K562 (cell line): ENCODE measurements at regions not wholly inside any gene's neighbourhood (a gene's known extent, or its start where the extent isn't known, plus 50 kb on each side); places are given as distances from the start of the nearest gene placed in this dataset.

Experiments used
- ATAC-seq: fragments of 200-7000 bp; cut with Tn5 transposase; 3 replicates; pipeline ENCODE4 v1.9.1; 2020; ENCODE audit warnings: moderate library complexity
- BruUV-seq: library from RNA; stranded (reverse); fragments of 400-500 nt; replicated peaks from 2 replicates; lab custom pipeline; 2021; lab: Mats Ljungman, UMichigan
- CTCF ChIA-PET: fragments of 300-600 bp; formaldehyde crosslinking; extraction: SDS; loops from one replicate; lab custom pipeline; 2021; ENCODE audit warnings: low intra/inter-chr PET ratio; lab: Yijun Ruan, JAX
- POLR2A ChIA-PET: fragments of 300-600, 350-650 bp; sonication (Branson Sonifier 250); formaldehyde crosslinking; extraction: SDS; loops from one replicate; lab custom pipeline; 2021; ENCODE audit warnings: antibody characterized with exemption, inconsistent platforms; lab: Yijun Ruan, JAX
- DNase-seq, 4 experiments: peaks; one replicate each; pipeline versions ENCODE4 v3.0.0 to v3.0.0-alpha.2; 2011 to 2018; ENCODE audit warnings: low spot score in 3 of 4, mixed read lengths in 3 of 4; ENCODE audit errors: extremely low read depth in 1 of 4
- FAIRE-seq: peaks from 2 replicates; lab custom pipeline; 2011; peaks lifted over from hg19 to GRCh38; lab: Jason Lieb, UNC
- H2AFZ ChIP-seq: 2 replicates; pipeline ENCODE4 v1.6.0; 2011; ENCODE audit warnings: low read depth, low read length, control low read depth, inconsistent platforms
- H3K27ac ChIP-seq: fragments of 200-600 bp; 3 replicates; pipeline ENCODE4 v1.8.0; 2011; ENCODE audit warnings: low read depth, mild to moderate bottlenecking, control low read depth, inconsistent platforms, low read length, moderate library complexity, mixed read lengths; ENCODE audit errors: extremely low read depth
- H3K27me3 ChIP-seq, 2 experiments: fragments of 300-600 bp in 1 of 2; 2 replicates in 1 of 2; 3 replicates in 1 of 2; pipeline versions ENCODE4 v1.6.0 to v1.8.0; 2011; ENCODE audit warnings: inconsistent platforms in 2 of 2, low read length in 2 of 2, mild to moderate bottlenecking in 1 of 2, mixed read lengths in 1 of 2, moderate library complexity in 1 of 2; ENCODE audit not compliant: control insufficient read depth in 2 of 2, insufficient read depth in 2 of 2
- H3K36me3 ChIP-seq: fragments of 300-600 bp; 3 replicates; pipeline ENCODE4 v1.8.0; 2011; ENCODE audit warnings: mild to moderate bottlenecking, low read length, inconsistent platforms; ENCODE audit not compliant: control insufficient read depth, insufficient read depth
- H3K4me1 ChIP-seq, 2 experiments: fragments of 200-600 bp in 1 of 2; replicated peaks in 1 of 2; 2 replicates in 1 of 2; 3 replicates in 1 of 2; pipeline versions ENCODE4 v1.5.1 to v1.8.0; 2011; ENCODE audit warnings: inconsistent platforms in 2 of 2, low read length in 2 of 2, mild to moderate bottlenecking in 1 of 2, mixed read lengths in 1 of 2, moderate library complexity in 1 of 2; ENCODE audit not compliant: control insufficient read depth in 2 of 2, insufficient read depth in 2 of 2
- H3K4me2 ChIP-seq: 2 replicates; pipeline ENCODE4 v1.6.1; 2011; ENCODE audit warnings: low read length, control low read depth, inconsistent platforms, mixed read lengths; ENCODE audit not compliant: insufficient read depth
- H3K4me3 ChIP-seq: fragments of 200-600 bp; sonication (generic), shearing (Covaris generic); 2 replicates; pipeline ENCODE4 v1.5.1; 2016; ENCODE audit warnings: control low read depth, inconsistent platforms
- H3K79me2 ChIP-seq: fragments of 200-600 bp; 3 replicates; pipeline ENCODE4 v1.8.0; 2011; ENCODE audit warnings: low read length, inconsistent platforms; ENCODE audit not compliant: control insufficient read depth, insufficient read depth
- H3K9ac ChIP-seq, 2 experiments: 2 replicates each; pipeline versions ENCODE4 v1.6.0 to v1.6.1; 2011; ENCODE audit warnings: low read depth in 2 of 2, low read length in 2 of 2, control low read depth in 1 of 2, inconsistent platforms in 1 of 2, mild to moderate bottlenecking in 1 of 2, mixed read lengths in 1 of 2; ENCODE audit not compliant: insufficient read depth in 1 of 2
- H3K9me1 ChIP-seq: one replicate; pipeline ENCODE4 v1.6.0; 2011; ENCODE audit warnings: inconsistent platforms, mild to moderate bottlenecking, low read length, moderate library complexity; ENCODE audit not compliant: control insufficient read depth, insufficient read depth
- H3K9me3 ChIP-seq: replicated peaks from 2 replicates; pipeline ENCODE4 v1.5.1; 2011; ENCODE audit warnings: low read depth, low read length, inconsistent platforms; ENCODE audit not compliant: control insufficient read depth, insufficient read depth
- H4K20me1 ChIP-seq: replicated peaks from 2 replicates; pipeline ENCODE4 v1.6.1; 2011; ENCODE audit warnings: low read length, inconsistent platforms, mixed read lengths; ENCODE audit not compliant: control insufficient read depth, insufficient read depth
- CBX8 ChIP-seq: fragments of 200-600 bp; sonication (generic); IDR thresholded peaks from 2 replicates; pipeline ENCODE4 v1.6.1; 2012; ENCODE audit warnings: borderline replicate concordance, mixed run types, low read depth, mild to moderate bottlenecking, moderate library complexity, mixed read lengths, low read length, control low read depth, inconsistent platforms; ENCODE audit not compliant: poor library complexity, severe bottlenecking; ENCODE audit errors: extremely low read depth
- CHAMP1 ChIP-seq: fragments of 450-650 bp; IDR thresholded peaks from 2 replicates; pipeline ENCODE4 v1.6.1; 2016; ENCODE audit warnings: mild to moderate bottlenecking
- CHD2 ChIP-seq: IDR thresholded peaks from 2 replicates; pipeline ENCODE4 v1.6.1; 2011; ENCODE audit warnings: low read depth, low read length
- DNMT1 ChIP-seq: fragments of 450-650 bp; IDR thresholded peaks from 2 replicates; pipeline ENCODE4 v1.6.1; 2016; ENCODE audit warnings: antibody characterized with exemption, mild to moderate bottlenecking
- FOXM1 ChIP-seq, 2 experiments: fragments of 450-650 bp in 1 of 2; sonication (generic) in 1 of 2; formaldehyde crosslinking in 1 of 2; IDR thresholded peaks; 2 replicates each; pipeline versions ENCODE4 v1.6.1 to v1.9.0; 2017 to 2022; ENCODE audit warnings: low read depth in 2 of 2, mild to moderate bottlenecking in 2 of 2, missing genetic modification reagents in 1 of 2, moderate library complexity in 1 of 2
- GTF2A2 ChIP-seq: IDR thresholded peaks from 2 replicates; pipeline ENCODE4 v1.6.1; 2016; ENCODE audit warnings: mild to moderate bottlenecking, missing genetic modification characterization, missing compliant biosample characterization
- ILK ChIP-seq: fragments of 450-650 bp; IDR thresholded peaks from 2 replicates; pipeline ENCODE4 v1.6.1; 2016; ENCODE audit warnings: missing genetic modification characterization, low read depth, mild to moderate bottlenecking, missing compliant biosample characterization, moderate library complexity, borderline replicate concordance
- KDM1A ChIP-seq, 2 experiments: fragments of 450-650 bp; IDR thresholded peaks; 2 replicates each; pipeline ENCODE4 v1.6.1; 2016; ENCODE audit warnings: mild to moderate bottlenecking in 2 of 2
- MAFF ChIP-seq: IDR thresholded peaks from 2 replicates; pipeline ENCODE4 v1.6.1; 2012; ENCODE audit warnings: low read length, improper control_type of control experiment
- MAFG ChIP-seq: fragments of 450-650 bp; conservative IDR thresholded peaks from 2 replicates; pipeline ENCODE4 v1.6.1; 2016; ENCODE audit warnings: missing genetic modification characterization, missing compliant biosample characterization
- NCOA2 ChIP-seq, 2 experiments: fragments of 450-650 bp; IDR thresholded peaks; 2 replicates each; pipeline ENCODE4 v1.6.1; 2018; ENCODE audit warnings: mild to moderate bottlenecking in 2 of 2, moderate library complexity in 1 of 2; ENCODE audit not compliant: partially characterized antibody in 2 of 2
- POLR2G ChIP-seq: fragments of 200-400 bp; formaldehyde crosslinking; IDR thresholded peaks from 2 replicates; pipeline ENCODE4 v1.6.1; 2017; ENCODE audit warnings: low read depth, mild to moderate bottlenecking, antibody characterized with exemption, low read length, moderate library complexity
- RBM14 ChIP-seq: fragments of 200-400 bp; formaldehyde crosslinking; IDR thresholded peaks from 2 replicates; pipeline ENCODE4 v1.6.1; 2018; ENCODE audit warnings: low read depth, mild to moderate bottlenecking, low read length, moderate library complexity, borderline replicate concordance; ENCODE audit not compliant: insufficient read depth
- SAFB ChIP-seq: fragments of 200-400 bp; formaldehyde crosslinking; IDR thresholded peaks from 2 replicates; pipeline ENCODE4 v1.6.1; 2017; ENCODE audit warnings: low read depth, low read length, borderline replicate concordance
- SIN3B ChIP-seq: fragments of 450-650 bp; IDR thresholded peaks from 2 replicates; pipeline ENCODE4 v1.6.1; 2017; ENCODE audit warnings: low read depth, mild to moderate bottlenecking, moderate library complexity
- ZNF23 ChIP-seq: fragments of 250-450 bp; sonication (Bioruptor Pico); IDR thresholded peaks from 2 replicates; pipeline ENCODE4 v1.4.0; 2020; ENCODE audit warnings: mild to moderate bottlenecking
- ZNF324 ChIP-seq: fragments of 250-450 bp; sonication (Bioruptor Pico); IDR thresholded peaks from 2 replicates; pipeline ENCODE4 v1.4.0; 2020; ENCODE audit warnings: mild to moderate bottlenecking
- WGBS: fragments of 100-300 bp; shearing (Covaris generic); methylation state at CpG from one replicate; pipeline ENCODE4 v1.1.6; 2016; ENCODE audit warnings: low coverage, mixed read lengths; ENCODE audit not compliant: insufficient coverage; ENCODE audit errors: missing lambda C conversion rate; 5-methylcytosine and 5-hydroxymethylcytosine counted together
- in situ Hi-C: fragments of 300-500 bp; cut with MboI; formaldehyde crosslinking; loops from 4 replicates; pipeline ENCODE4 v1.15.0; 2018; ENCODE audit warnings: inconsistent platforms, mixed read lengths
- intact Hi-C: fragments of 100-400 bp; cut with micrococcal nuclease; formaldehyde crosslinking; loops from 2 replicates; pipeline ENCODE4 v1.14.2; 2022
- TF ChIP-seq, protein P1 (sequence below): fragments of 250-450 bp; sonication (Bioruptor Pico); IDR thresholded peaks from 2 replicates; pipeline ENCODE4 v1.5.0; 2021

DNA sequence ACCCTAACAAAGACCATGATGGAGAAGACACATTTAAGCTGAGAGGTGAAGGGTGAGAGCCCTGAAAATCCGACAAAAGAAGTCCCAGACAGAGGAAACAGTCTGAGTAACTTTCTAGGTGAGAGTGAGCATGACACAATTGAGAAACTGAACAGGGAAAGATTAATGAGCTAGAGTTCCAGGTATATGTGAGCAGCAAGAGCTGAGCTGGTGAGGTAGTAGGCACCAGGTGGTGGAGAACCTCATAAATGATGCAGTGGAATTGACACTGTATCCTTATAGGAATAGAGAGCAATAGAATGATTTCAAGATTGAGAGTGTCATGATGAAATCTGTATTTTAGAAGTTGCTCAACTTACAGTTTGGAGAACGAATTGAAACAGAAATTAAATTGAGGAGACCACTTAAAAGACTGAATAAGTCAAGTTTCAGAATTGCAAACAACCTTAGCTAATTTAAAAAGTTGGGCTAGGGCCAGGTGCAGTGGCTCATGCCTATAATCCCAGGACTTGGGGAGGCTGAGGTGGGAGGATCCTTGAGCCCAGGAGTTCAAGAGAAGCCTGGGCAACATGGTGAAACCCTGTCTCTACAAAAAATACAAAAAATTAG lies 89.8 kb downstream of the NREP start:
- WGBS: 0% methylated on average over 2 of the region's 2 CpGs
- no peaks in the 10 kb centered on the region for H3K79me2 ChIP-seq
- no peak overlapping the region for H2AFZ ChIP-seq
- H3K36me3 ChIP-seq: no peaks in the 10 kb centered on the region
- no peak overlapping the region for H3K4me2 ChIP-seq
- H3K9me1 ChIP-seq: no peaks in the 10 kb centered on the region
- intact Hi-C loops (no loop called here), in situ Hi-C loops (no loop called here)
- POLR2A ChIA-PET: interaction anchor here (0.6 kb wide), 1 partner anchor 443 kb away, joined by 3 read pairs; no protein-coding TSS in a partner anchor
- FAIRE-seq (no peak), ATAC-seq (no peak), DNase-seq (no peak)
- H3K4me1 ChIP-seq: no peaks in the 10 kb centered on the region
- no peak overlapping the region for H3K9ac ChIP-seq
- H3K9me3 ChIP-seq: no peaks in the 10 kb centered on the region
- no TSS peak for BruUV-seq
- TF ChIP-seq SAFB (no peak), CBX8 (no peak), NCOA2 (IDR thresholded peaks at IDR 0.05; ENCODE audit: partially characterized antibody in 2 of 2) (no peak), MAFF (no peak), DNMT1 (no peak), CHD2 (no peak), RBM14 (no peak), POLR2G (no peak), FOXM1 (IDR thresholded peaks at IDR 0.05; ENCODE audit: low read depth) (no peak), FOXM1 (CRISPR knock-in tag; IDR thresholded peaks at IDR 0.05; ENCODE audit: low read depth) (no peak), SIN3B (no peak), ILK (tag) (no peak), ZNF23 (CRISPR knock-in tag) (no peak), CHAMP1 (no peak), KDM1A (IDR thresholded peaks at IDR 0.05) (no peak), MAFG (tag) (no peak), ZNF324 (no peak), GTF2A2 (tag) (no peak)
- TF ChIP-seq, protein P1, sequence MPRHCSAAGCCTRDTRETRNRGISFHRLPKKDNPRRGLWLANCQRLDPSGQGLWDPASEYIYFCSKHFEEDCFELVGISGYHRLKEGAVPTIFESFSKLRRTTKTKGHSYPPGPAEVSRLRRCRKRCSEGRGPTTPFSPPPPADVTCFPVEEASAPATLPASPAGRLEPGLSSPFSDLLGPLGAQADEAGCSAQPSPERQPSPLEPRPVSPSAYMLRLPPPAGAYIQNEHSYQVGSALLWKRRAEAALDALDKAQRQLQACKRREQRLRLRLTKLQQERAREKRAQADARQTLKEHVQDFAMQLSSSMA: no peak
- CTCF ChIA-PET: no interaction called here
- no peak overlapping the region for H3K27ac ChIP-seq
- H3K4me3 ChIP-seq: no peak overlapping the region
- H4K20me1 ChIP-seq: no peaks in the 10 kb centered on the region
- H3K27me3 ChIP-seq: no peaks in the 10 kb centered on the region
